T-helper 17 cell (primary cell): ENCODE measurements at regions not wholly inside any gene's neighbourhood (a gene's known extent, or its start where the extent isn't known, plus 50 kb on each side); places are given as distances from the start of the nearest gene placed in this dataset.

Source experiments
- ATAC-seq: fragments of 150-1000 bp; cut with Tn5 transposase; 2 replicates; pipeline ENCODE4 v1.10.0; 2021; ENCODE audit warnings: mild to moderate bottlenecking, moderate library complexity
- DNase-seq, 3 donors: peaks; one replicate each; pipeline versions ENCODE4 v3.0.0 to v3.0.0-alpha.2; 2020 to 2021
- H3K9me3 ChIP-seq: one replicate; pipeline ENCODE4 v1.7.0; 2013; ENCODE audit warnings: low read length, mild to moderate bottlenecking; ENCODE audit not compliant: control insufficient read depth, poor library complexity, severe bottlenecking
- H3K27ac Mint-ChIP-seq: one replicate; pipeline ENCODE4 v1.8.0; 2022; ENCODE audit warnings: mild to moderate bottlenecking, moderate library complexity, mixed read lengths
- H3K27me3 Mint-ChIP-seq: one replicate; pipeline ENCODE4 v1.8.0; 2022; ENCODE audit warnings: mixed read lengths
- H3K36me3 Mint-ChIP-seq: one replicate; pipeline ENCODE4 v1.8.0; 2022; ENCODE audit warnings: low read depth, mixed read lengths
- H3K4me1 Mint-ChIP-seq: one replicate; pipeline ENCODE4 v1.8.0; 2022; ENCODE audit warnings: mild to moderate bottlenecking, mixed read lengths
- H3K4me3 Mint-ChIP-seq: one replicate; pipeline ENCODE4 v1.8.0; 2022; ENCODE audit warnings: mild to moderate bottlenecking, moderate library complexity, mixed read lengths

GRCh38 chr4:112840061-112840460 is 203.1 kb downstream of the LARP7 start:
- DNase-seq (no peak), ATAC-seq (no peak)
- Mint-ChIP-seq H3K27me3 (peaks cover 12% of the 10 kb centered on the region), H3K4me3 (no peak overlapping the region), H3K36me3 (no peaks in the 10 kb centered on the region), H3K4me1 (no peaks in the 10 kb centered on the region), H3K27ac (no peak overlapping the region)
- peaks cover 3% of the 10 kb centered on the region for H3K9me3 ChIP-seq

GRCh38 chr4:112840619-112841018 is 203.7 kb downstream of the LARP7 start:
- Mint-ChIP-seq H3K27me3 (peaks cover 12% of the 10 kb centered on the region), H3K4me1 (no peaks in the 10 kb centered on the region), H3K4me3 (no peak overlapping the region), H3K36me3 (no peaks in the 10 kb centered on the region), H3K27ac (no peak overlapping the region)
- H3K9me3 ChIP-seq = peaks cover 2% of the 10 kb centered on the region
- ATAC-seq (no peak), DNase-seq (no peak)

GRCh38 chr4:112842513-112842912 is 205.6 kb downstream of the LARP7 start:
- no peaks in the 10 kb centered on the region for H3K4me1 Mint-ChIP-seq
- H3K27ac Mint-ChIP-seq = no peak overlapping the region
- H3K4me3 Mint-ChIP-seq = no peak overlapping the region
- peaks cover 12% of the 10 kb centered on the region for H3K27me3 Mint-ChIP-seq
- no peak for ATAC-seq
- H3K9me3 ChIP-seq = no peaks in the 10 kb centered on the region
- no peaks in the 10 kb centered on the region for H3K36me3 Mint-ChIP-seq
- no peak for DNase-seq

- ATAC-seq (no peak), DNase-seq (no peak)
- Mint-ChIP-seq H3K27ac (no peak overlapping the region), H3K4me3 (no peak overlapping the region), H3K27me3 (peaks cover 6% of the 10 kb centered on the region), H3K4me1 (no peaks in the 10 kb centered on the region), H3K36me3 (no peaks in the 10 kb centered on the region)
- no peaks in the 10 kb centered on the region for H3K9me3 ChIP-seq
Observed at GRCh38 chr4:112845386-112845785, 204.1 kb upstream of the ANK2 start.

GRCh38 chr4:112847045-112847444 is 202.4 kb upstream of the ANK2 start:
- Mint-ChIP-seq H3K36me3 (no peaks in the 10 kb centered on the region), H3K27me3 (no peaks in the 10 kb centered on the region), H3K4me1 (no peaks in the 10 kb centered on the region), H3K27ac (no peak overlapping the region), H3K4me3 (no peak overlapping the region)
- ATAC-seq (no peak), DNase-seq (no peak)
- H3K9me3 ChIP-seq = no peaks in the 10 kb centered on the region

- no peaks in the 10 kb centered on the region for H3K9me3 ChIP-seq
- no peak overlapping the region for H3K4me3 Mint-ChIP-seq
- no peaks in the 10 kb centered on the region for H3K27me3 Mint-ChIP-seq
- H3K36me3 Mint-ChIP-seq = no peaks in the 10 kb centered on the region
- no peak overlapping the region for H3K27ac Mint-ChIP-seq
- ATAC-seq (no peak), DNase-seq (no peak)
- H3K4me1 Mint-ChIP-seq = no peaks in the 10 kb centered on the region
Observed at GRCh38 chr4:112847781-112848180, 201.7 kb upstream of the ANK2 start.

- Mint-ChIP-seq H3K36me3 (no peaks in the 10 kb centered on the region), H3K27me3 (no peaks in the 10 kb centered on the region), H3K27ac (no peak overlapping the region), H3K4me1 (no peaks in the 10 kb centered on the region), H3K4me3 (no peak overlapping the region)
- H3K9me3 ChIP-seq = no peaks in the 10 kb centered on the region
- DNase-seq (no peak), ATAC-seq (no peak)
Observed at GRCh38 chr4:112848911-112849310, 200.5 kb upstream of the ANK2 start.

- Mint-ChIP-seq H3K4me1 (no peaks in the 10 kb centered on the region), H3K4me3 (no peak overlapping the region), H3K36me3 (peaks cover 2% of the 10 kb centered on the region), H3K27me3 (peaks cover 7% of the 10 kb centered on the region), H3K27ac (no peak overlapping the region)
- no peaks in the 10 kb centered on the region for H3K9me3 ChIP-seq
- DNase-seq (no peak), ATAC-seq (no peak)
Observed at GRCh38 chr4:112852601-112853000, 196.9 kb upstream of the ANK2 start.

- no peaks in the 10 kb centered on the region for H3K4me1 Mint-ChIP-seq
- H3K9me3 ChIP-seq = no peaks in the 10 kb centered on the region
- peaks cover 2% of the 10 kb centered on the region for H3K36me3 Mint-ChIP-seq
- no peak overlapping the region for H3K4me3 Mint-ChIP-seq
- ATAC-seq (no peak), DNase-seq (no peak)
- H3K27ac Mint-ChIP-seq = no peak overlapping the region
- H3K27me3 Mint-ChIP-seq = peaks cover 7% of the 10 kb centered on the region
Observed at GRCh38 chr4:112853662-112854256, 195.7 kb upstream of the ANK2 start.

- peaks cover 2% of the 10 kb centered on the region for H3K36me3 Mint-ChIP-seq
- peaks cover 7% of the 10 kb centered on the region for H3K27me3 Mint-ChIP-seq
- H3K9me3 ChIP-seq = no peaks in the 10 kb centered on the region
- ATAC-seq (no peak), DNase-seq (no peak)
- H3K4me3 Mint-ChIP-seq = no peak overlapping the region
- H3K27ac Mint-ChIP-seq = no peak overlapping the region
- no peaks in the 10 kb centered on the region for H3K4me1 Mint-ChIP-seq
Observed at GRCh38 chr4:112854420-112854819, 195.0 kb upstream of the ANK2 start.

- no peak for DNase-seq
- peaks cover 7% of the 10 kb centered on the region for H3K27me3 Mint-ChIP-seq
- no peak for ATAC-seq
- no peaks in the 10 kb centered on the region for H3K9me3 ChIP-seq
- peaks cover 2% of the 10 kb centered on the region for H3K36me3 Mint-ChIP-seq
- H3K4me3 Mint-ChIP-seq = no peak overlapping the region
- no peaks in the 10 kb centered on the region for H3K4me1 Mint-ChIP-seq
- H3K27ac Mint-ChIP-seq = no peak overlapping the region
Observed at GRCh38 chr4:112855058-112855457, 194.4 kb upstream of the ANK2 start.

GRCh38 chr4:112857461-112857860 is 192.0 kb upstream of the ANK2 start:
- DNase-seq = no peak
- no peaks in the 10 kb centered on the region for H3K9me3 ChIP-seq
- no peak for ATAC-seq
- H3K36me3 Mint-ChIP-seq = peaks cover 2% of the 10 kb centered on the region
- H3K27me3 Mint-ChIP-seq = peaks cover 22% of the 10 kb centered on the region
- no peak overlapping the region for H3K4me3 Mint-ChIP-seq
- no peak overlapping the region for H3K27ac Mint-ChIP-seq
- peaks cover 2% of the 10 kb centered on the region for H3K4me1 Mint-ChIP-seq

GRCh38 chr4:112858751-112859150 is 190.7 kb upstream of the ANK2 start:
- DNase-seq = no peak
- H3K36me3 Mint-ChIP-seq = peaks cover 2% of the 10 kb centered on the region

GRCh38 chr4:112859456-112860184 is 189.8 kb upstream of the ANK2 start:
- peaks cover 2% of the 10 kb centered on the region for H3K36me3 Mint-ChIP-seq
- peaks cover 22% of the 10 kb centered on the region for H3K27me3 Mint-ChIP-seq
- no peaks in the 10 kb centered on the region for H3K9me3 ChIP-seq
- no peak for ATAC-seq
- no peak for DNase-seq
- no peak overlapping the region for H3K27ac Mint-ChIP-seq
- no peak overlapping the region for H3K4me3 Mint-ChIP-seq
- peaks cover 2% of the 10 kb centered on the region for H3K4me1 Mint-ChIP-seq

More at GRCh38 chr4:112858751-112859150, 190.7 kb upstream of the ANK2 start:
- no peak overlapping the region for H3K27ac Mint-ChIP-seq
- H3K9me3 ChIP-seq = no peaks in the 10 kb centered on the region
- H3K4me3 Mint-ChIP-seq = no peak overlapping the region
- ATAC-seq = no peak
- H3K4me1 Mint-ChIP-seq = peaks cover 2% of the 10 kb centered on the region
- H3K27me3 Mint-ChIP-seq = peaks cover 22% of the 10 kb centered on the region
